GM12864 (cell line): ENCODE measurements at regions not wholly inside any gene's neighbourhood (a gene's known extent, or its start where the extent isn't known, plus 50 kb on each side); places are given as distances from the start of the nearest gene placed in this dataset.

Source experiments
- DNase-seq: peaks from one replicate; pipeline ENCODE4 v3.0.0-alpha.2; 2011; ENCODE audit warnings: low read depth
- H3K4me3 ChIP-seq: 2 replicates; pipeline ENCODE4 v1.5.1; 2011; ENCODE audit warnings: mild to moderate bottlenecking, low read depth, low read length, control low read depth
- CTCF ChIP-seq: IDR thresholded peaks from 2 replicates; pipeline ENCODE4 v1.5.1; 2011; ENCODE audit warnings: low read depth, mild to moderate bottlenecking, moderate library complexity, low read length, control low read depth, inconsistent platforms; ENCODE audit errors: missing control alignments

DNA sequence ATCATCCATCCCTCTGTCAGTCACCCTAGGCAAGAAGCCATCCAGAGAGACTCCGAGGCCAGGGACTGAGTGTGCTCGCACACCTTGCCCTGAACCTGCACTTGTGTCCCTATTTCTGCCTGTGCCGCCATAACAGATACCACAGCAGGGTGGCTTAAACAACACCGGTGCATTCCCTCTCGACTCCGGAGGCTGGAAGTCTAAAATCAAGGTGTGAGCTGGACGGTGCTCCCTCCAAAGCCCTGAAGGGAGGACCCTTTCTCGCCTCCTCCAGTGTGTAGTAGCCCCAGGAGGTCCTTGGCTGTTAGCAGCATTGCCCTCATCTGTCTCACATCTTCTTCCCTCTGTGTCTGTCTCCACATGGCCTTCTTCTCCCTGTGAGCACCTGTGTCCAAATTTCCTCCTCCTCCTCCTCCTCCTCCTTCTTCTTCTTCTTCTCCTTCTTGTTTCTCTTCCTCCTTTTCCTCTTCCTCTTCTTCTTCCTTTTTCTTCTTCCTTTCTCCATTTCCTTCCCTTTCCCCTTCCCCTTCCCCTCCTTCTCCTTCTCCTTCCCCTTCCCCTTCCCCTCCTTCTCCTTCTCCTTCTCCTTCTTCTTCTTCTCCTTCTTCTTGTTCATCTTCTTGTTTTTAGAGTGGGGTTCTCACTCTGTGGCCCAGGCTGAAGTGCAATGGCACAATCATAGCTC is 98.1 kb upstream of the ENPP6 start:
- no peak for DNase-seq
- TF ChIP-seq CTCF, result no peak
- H3K4me3 ChIP-seq, result no peak overlapping the region

GRCh38 chr4:184313702-184314659 is 96.3 kb upstream of the ENPP6 start:
- no peak for TF ChIP-seq CTCF
- H3K4me3 ChIP-seq, result peak overlapping the region; percentile 59
- DNase-seq, result peak; percentile 90

- no peak for TF ChIP-seq CTCF
- H3K4me3 ChIP-seq, result peak overlapping the region; percentile 59
- DNase-seq, result no peak
These were observed 95.4 kb upstream of the ENPP6 start for GRCh38 chr4:184313058-184313581.

- TF ChIP-seq CTCF, result no peak
- DNase-seq, result no peak
- peak overlapping the region; percentile 59 for H3K4me3 ChIP-seq
These were observed 94.5 kb upstream of the ENPP6 start for GRCh38 chr4:184312126-184312525.

DNA sequence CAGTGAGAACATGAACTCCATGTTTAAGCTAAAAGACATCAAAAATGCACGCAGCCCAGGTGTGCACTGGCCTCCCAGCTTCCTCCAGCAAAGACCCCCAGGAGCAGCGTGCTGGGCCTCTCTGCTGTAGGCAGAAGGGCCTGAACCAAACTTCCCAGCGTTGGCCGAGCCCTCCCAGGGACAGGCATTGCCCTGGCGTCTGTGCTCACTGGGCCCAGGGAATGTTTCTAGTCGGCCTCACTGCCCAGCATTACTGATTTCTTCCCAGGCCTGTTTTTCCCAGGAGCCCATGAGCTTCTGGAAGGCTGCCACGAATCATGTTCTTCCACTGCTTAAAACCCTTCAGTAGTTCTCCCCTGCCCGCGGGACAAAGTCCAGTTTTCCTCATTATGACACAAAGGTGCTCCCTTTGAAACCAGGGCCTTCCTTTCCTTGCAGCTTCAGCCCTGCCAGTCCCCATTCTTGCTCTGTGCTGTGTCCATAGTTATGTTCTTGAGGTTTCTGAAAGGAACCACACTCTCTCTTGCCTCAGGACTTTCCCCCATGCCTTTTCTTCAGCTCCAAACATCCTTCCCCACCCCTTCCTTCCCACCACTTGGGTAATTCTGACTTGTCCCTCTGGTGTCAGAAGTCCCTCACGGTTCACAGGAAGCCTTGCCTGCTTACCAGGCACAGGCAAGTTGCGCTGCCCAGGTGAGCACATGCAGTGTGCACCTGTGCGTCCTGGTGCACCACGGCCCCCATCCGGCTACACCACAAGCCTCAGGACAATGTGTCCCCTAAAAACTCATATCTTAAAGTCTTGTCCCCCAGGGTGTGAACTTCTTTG is 93.4 kb upstream of the ENPP6 start:
- DNase-seq, result no peak
- no peak overlapping the region; the same call in 1 of the 2 replicates for H3K4me3 ChIP-seq
- TF ChIP-seq CTCF, result no peak

- peak overlapping the region; percentile 30 for H3K4me3 ChIP-seq
- TF ChIP-seq CTCF, result peak; percentile 68
- peak; percentile 82 for DNase-seq
These were observed 92.5 kb upstream of the ENPP6 start for GRCh38 chr4:184310171-184310567.
